ENCODE measurements at regions not wholly inside any gene's neighbourhood (a gene's known extent, or its start where the extent isn't known, plus 50 kb on each side); places are given as distances from the start of the nearest gene placed in this dataset.

GRCh38 chrY:7275751-7276150 lies 364.2 kb upstream of the AMELY start:
- TF ChIP-seq EP300 (IDR thresholded peaks at IDR 0.05): no peak
- TF ChIP-seq CTCF (IDR thresholded peaks at IDR 0.05): no peak
